ENCODE measurements at regions not wholly inside any gene's neighbourhood (a gene's known extent, or its start where the extent isn't known, plus 50 kb on each side); places are given as distances from the start of the nearest gene placed in this dataset.

DNA sequence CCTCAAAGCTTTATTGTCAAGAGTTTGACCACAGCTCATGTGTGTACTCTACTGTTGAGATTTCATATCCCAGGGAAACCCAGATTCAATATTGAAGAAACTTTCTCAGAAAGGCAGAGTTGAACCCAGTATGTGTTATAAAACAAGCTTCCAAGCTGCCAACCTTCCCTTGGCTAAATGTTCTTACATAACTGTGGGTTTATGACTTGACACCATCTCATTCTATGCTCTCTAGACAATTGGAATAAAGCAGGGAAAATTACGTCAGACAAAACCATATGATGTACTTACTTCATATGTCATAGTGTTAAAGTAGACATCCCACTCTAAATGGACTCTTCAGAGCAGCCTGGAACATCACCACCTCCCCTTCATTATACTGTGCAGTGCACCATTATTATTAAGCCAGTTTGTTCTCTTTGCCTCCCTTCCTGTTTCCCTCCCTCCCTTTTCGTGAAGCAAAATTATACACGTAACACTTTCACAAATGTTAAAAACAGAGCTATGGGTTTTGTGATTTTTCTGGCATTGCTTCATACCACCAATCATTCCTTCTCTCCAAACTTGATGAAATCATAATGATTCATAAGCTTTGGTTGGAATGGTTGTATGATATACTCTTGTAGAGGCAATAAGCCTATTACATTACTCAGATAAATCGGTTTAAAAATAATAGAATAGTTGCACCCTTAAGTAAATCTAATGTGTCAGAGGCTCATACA, 507.2 kb downstream of the LTN1 start:
- Mint-ChIP-seq H3K9me3 (peaks cover 8% of the 10 kb centered on the region; the same call in 1 of the 2 replicates), H3K27me3 (ENCODE audit: low read depth) (no peaks in the 10 kb centered on the region), H3K36me3 (no peaks in the 10 kb centered on the region), H3K4me3 (no peak overlapping the region), H3K4me1 (peaks cover 6% of the 10 kb centered on the region), H3K27ac (no peak overlapping the region)
- POLR2A ChIA-PET, result no interaction called here
- CTCF ChIA-PET, result no interaction called here
- TF ChIP-seq RORB (CRISPR knock-in tag; IDR thresholded peaks at IDR 0.05) (no peak), FOXP1 (CRISPR knock-in tag; IDR thresholded peaks at IDR 0.05; ENCODE audit: borderline replicate concordance) (no peak), ZNF219 (CRISPR knock-in tag; IDR thresholded peaks at IDR 0.05; ENCODE audit: borderline replicate concordance) (no peak), TEAD1 (CRISPR knock-in tag; IDR thresholded peaks at IDR 0.05) (no peak), MXD4 (CRISPR knock-in tag; IDR thresholded peaks at IDR 0.05; ENCODE audit: borderline replicate concordance) (no peak), CBFB (CRISPR knock-in tag; IDR thresholded peaks at IDR 0.05; ENCODE audit: low read depth) (no peak), SOX15 (CRISPR knock-in tag; IDR thresholded peaks at IDR 0.05) (no peak), GTF2I (CRISPR knock-in tag; conservative IDR thresholded peaks at IDR 0.05) (no peak), TCF7 (CRISPR knock-in tag; IDR thresholded peaks at IDR 0.05; ENCODE audit: low read depth) (no peak), SMAD4 (CRISPR knock-in tag; IDR thresholded peaks at IDR 0.05) (no peak), FOXJ3 (CRISPR knock-in tag; IDR thresholded peaks at IDR 0.05; ENCODE audit: borderline replicate concordance) (no peak), MYBL2 (CRISPR knock-in tag; IDR thresholded peaks at IDR 0.05) (no peak), NFE2L1 (CRISPR knock-in tag; IDR thresholded peaks at IDR 0.05) (no peak), ZNF416 (CRISPR knock-in tag; IDR thresholded peaks at IDR 0.05) (no peak), GRHL2 (CRISPR knock-in tag; IDR thresholded peaks at IDR 0.05; ENCODE audit: insufficient replicate concordance, severe bottlenecking) (no peak)
- TF ChIP-seq, protein P1, sequence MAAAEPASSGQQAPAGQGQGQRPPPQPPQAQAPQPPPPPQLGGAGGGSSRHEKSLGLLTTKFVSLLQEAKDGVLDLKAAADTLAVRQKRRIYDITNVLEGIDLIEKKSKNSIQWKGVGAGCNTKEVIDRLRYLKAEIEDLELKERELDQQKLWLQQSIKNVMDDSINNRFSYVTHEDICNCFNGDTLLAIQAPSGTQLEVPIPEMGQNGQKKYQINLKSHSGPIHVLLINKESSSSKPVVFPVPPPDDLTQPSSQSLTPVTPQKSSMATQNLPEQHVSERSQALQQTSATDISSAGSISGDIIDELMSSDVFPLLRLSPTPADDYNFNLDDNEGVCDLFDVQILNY (CRISPR knock-in tag; IDR thresholded peaks at IDR 0.05), result no peak
- TF ChIP-seq, protein P2, sequence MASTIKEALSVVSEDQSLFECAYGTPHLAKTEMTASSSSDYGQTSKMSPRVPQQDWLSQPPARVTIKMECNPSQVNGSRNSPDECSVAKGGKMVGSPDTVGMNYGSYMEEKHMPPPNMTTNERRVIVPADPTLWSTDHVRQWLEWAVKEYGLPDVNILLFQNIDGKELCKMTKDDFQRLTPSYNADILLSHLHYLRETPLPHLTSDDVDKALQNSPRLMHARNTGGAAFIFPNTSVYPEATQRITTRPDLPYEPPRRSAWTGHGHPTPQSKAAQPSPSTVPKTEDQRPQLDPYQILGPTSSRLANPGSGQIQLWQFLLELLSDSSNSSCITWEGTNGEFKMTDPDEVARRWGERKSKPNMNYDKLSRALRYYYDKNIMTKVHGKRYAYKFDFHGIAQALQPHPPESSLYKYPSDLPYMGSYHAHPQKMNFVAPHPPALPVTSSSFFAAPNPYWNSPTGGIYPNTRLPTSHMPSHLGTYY (CRISPR knock-in tag; IDR thresholded peaks at IDR 0.05), result no peak
- TF ChIP-seq, protein P3, sequence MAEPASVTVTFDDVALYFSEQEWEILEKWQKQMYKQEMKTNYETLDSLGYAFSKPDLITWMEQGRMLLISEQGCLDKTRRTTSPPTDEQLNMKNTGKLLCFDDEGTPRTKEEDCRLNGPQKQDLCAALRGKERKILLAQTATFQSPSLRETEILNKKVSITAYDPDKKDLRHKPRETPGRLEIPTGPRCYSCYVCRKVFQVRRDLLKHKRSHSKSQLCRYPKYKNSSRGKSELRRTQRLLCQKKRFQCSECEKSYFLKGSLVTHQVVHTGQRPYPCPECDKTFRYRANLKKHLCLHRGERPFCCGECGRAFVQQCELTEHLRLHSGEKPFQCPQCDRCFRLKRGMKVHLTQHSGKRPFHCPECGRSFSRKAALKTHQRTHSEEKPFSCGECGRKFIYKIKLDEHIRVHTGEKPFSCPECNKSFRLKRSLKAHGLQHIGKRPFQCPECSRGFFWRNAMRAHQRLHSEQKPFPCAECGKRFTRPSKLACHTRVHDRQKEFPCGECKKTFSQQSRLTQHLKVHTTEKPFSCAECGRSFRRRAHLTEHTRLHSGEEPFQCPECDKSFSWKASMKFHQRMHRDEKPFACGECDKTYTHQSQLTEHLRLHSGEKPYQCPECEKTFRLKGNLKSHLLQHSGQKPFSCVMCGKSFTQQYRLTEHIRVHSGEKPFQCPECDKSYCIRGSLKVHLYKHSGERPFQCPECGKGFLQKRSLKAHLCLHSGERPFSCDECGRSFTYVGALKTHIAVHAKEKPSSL (CRISPR knock-in tag; conservative IDR thresholded peaks at IDR 0.05), result no peak
- TF ChIP-seq, protein P4, sequence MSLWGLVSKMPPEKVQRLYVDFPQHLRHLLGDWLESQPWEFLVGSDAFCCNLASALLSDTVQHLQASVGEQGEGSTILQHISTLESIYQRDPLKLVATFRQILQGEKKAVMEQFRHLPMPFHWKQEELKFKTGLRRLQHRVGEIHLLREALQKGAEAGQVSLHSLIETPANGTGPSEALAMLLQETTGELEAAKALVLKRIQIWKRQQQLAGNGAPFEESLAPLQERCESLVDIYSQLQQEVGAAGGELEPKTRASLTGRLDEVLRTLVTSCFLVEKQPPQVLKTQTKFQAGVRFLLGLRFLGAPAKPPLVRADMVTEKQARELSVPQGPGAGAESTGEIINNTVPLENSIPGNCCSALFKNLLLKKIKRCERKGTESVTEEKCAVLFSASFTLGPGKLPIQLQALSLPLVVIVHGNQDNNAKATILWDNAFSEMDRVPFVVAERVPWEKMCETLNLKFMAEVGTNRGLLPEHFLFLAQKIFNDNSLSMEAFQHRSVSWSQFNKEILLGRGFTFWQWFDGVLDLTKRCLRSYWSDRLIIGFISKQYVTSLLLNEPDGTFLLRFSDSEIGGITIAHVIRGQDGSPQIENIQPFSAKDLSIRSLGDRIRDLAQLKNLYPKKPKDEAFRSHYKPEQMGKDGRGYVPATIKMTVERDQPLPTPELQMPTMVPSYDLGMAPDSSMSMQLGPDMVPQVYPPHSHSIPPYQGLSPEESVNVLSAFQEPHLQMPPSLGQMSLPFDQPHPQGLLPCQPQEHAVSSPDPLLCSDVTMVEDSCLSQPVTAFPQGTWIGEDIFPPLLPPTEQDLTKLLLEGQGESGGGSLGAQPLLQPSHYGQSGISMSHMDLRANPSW (CRISPR knock-in tag; conservative IDR thresholded peaks at IDR 0.05; ENCODE audit: low read depth), result no peak
- TF ChIP-seq, protein P5, sequence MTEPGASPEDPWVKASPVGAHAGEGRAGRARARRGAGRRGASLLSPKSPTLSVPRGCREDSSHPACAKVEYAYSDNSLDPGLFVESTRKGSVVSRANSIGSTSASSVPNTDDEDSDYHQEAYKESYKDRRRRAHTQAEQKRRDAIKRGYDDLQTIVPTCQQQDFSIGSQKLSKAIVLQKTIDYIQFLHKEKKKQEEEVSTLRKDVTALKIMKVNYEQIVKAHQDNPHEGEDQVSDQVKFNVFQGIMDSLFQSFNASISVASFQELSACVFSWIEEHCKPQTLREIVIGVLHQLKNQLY (CRISPR knock-in tag; IDR thresholded peaks at IDR 0.05), result no peak
- ATAC-seq (no peak), DNase-seq (ENCODE audit: low spot score) (no peak)
